SK-N-SH treated with all-trans-retinoic acid at 6 μM for 48 hours (cell line): ENCODE measurements at regions not wholly inside any gene's neighbourhood (a gene's known extent, or its start where the extent isn't known, plus 50 kb on each side); places are given as distances from the start of the nearest gene placed in this dataset.

Experiments used
- ARNTL ChIP-seq: fragments of 450-650 bp; formaldehyde crosslinking; IDR thresholded peaks from 2 replicates; pipeline ENCODE4 v1.5.0; 2020; ENCODE audit warnings: low read depth, mild to moderate bottlenecking, moderate library complexity, borderline replicate concordance
- CSDC2 ChIP-seq: fragments of 250-450 bp; sonication (Bioruptor Pico); IDR thresholded peaks from 2 replicates; pipeline ENCODE4 v1.5.0; 2020; ENCODE audit warnings: mild to moderate bottlenecking, moderate library complexity
- GLIS3 ChIP-seq: fragments of 250-450 bp; sonication (Bioruptor Pico); IDR thresholded peaks from 2 replicates; pipeline ENCODE4 v1.5.0; 2020; ENCODE audit warnings: mild to moderate bottlenecking, moderate library complexity
- OSR1 ChIP-seq: fragments of 250-450 bp; sonication (Bioruptor Pico); IDR thresholded peaks from 2 replicates; pipeline ENCODE4 v1.8.0; 2022; ENCODE audit warnings: moderate library complexity, mild to moderate bottlenecking, inconsistent platforms
- ZC3H10 ChIP-seq: fragments of 250-450 bp; sonication (Bioruptor Pico); IDR thresholded peaks from 2 replicates; pipeline ENCODE4 v1.5.1; 2021; ENCODE audit warnings: mild to moderate bottlenecking, moderate library complexity
- ZFP30 ChIP-seq: fragments of 450-650 bp; formaldehyde crosslinking; IDR thresholded peaks from 2 replicates; pipeline ENCODE4 v1.5.0; 2022; ENCODE audit warnings: mild to moderate bottlenecking, moderate library complexity
- ZNF70 ChIP-seq: fragments of 450-650 bp; formaldehyde crosslinking; IDR thresholded peaks from 2 replicates; pipeline ENCODE4 v1.5.0; 2020; ENCODE audit warnings: mild to moderate bottlenecking, moderate library complexity
- TF ChIP-seq, protein P1 (sequence below): fragments of 250-450 bp; sonication (Bioruptor Pico); IDR thresholded peaks from 2 replicates; pipeline ENCODE4 v1.5.0; 2020; ENCODE audit warnings: mild to moderate bottlenecking, moderate library complexity

DNA sequence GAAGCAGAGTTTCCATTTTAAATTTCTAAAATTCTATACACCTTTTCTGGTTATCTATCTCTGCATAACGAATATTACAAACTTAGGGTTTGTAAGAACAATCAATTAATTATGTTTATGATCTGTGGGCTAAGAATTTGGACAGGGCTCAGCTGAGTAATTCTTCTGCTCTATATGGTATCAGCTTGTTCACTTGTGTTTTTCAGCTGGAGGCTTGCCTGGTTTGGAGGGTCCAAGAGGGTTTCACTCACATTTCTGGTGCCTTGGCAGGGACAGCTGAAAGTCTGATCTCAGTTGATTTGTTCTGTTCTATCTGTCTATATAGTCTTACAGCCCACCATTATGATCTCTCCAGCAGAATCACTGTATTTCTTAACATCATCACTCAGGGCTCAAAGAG lies 57.8 kb upstream of the ADGRA3 start:
- TF ChIP-seq ZNF70 (no peak), ZFP30 (CRISPR knock-in tag) (no peak), CSDC2 (CRISPR knock-in tag) (no peak), OSR1 (CRISPR knock-in tag) (no peak), ZC3H10 (CRISPR knock-in tag) (no peak), GLIS3 (CRISPR knock-in tag) (no peak), ARNTL (CRISPR knock-in tag) (no peak)
- TF ChIP-seq, protein P1, sequence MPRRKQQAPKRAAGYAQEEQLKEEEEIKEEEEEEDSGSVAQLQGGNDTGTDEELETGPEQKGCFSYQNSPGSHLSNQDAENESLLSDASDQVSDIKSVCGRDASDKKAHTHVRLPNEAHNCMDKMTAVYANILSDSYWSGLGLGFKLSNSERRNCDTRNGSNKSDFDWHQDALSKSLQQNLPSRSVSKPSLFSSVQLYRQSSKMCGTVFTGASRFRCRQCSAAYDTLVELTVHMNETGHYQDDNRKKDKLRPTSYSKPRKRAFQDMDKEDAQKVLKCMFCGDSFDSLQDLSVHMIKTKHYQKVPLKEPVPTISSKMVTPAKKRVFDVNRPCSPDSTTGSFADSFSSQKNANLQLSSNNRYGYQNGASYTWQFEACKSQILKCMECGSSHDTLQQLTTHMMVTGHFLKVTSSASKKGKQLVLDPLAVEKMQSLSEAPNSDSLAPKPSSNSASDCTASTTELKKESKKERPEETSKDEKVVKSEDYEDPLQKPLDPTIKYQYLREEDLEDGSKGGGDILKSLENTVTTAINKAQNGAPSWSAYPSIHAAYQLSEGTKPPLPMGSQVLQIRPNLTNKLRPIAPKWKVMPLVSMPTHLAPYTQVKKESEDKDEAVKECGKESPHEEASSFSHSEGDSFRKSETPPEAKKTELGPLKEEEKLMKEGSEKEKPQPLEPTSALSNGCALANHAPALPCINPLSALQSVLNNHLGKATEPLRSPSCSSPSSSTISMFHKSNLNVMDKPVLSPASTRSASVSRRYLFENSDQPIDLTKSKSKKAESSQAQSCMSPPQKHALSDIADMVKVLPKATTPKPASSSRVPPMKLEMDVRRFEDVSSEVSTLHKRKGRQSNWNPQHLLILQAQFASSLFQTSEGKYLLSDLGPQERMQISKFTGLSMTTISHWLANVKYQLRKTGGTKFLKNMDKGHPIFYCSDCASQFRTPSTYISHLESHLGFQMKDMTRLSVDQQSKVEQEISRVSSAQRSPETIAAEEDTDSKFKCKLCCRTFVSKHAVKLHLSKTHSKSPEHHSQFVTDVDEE (CRISPR knock-in tag): no peak
